Testis (tissue), 2 donors: ENCODE measurements at regions not wholly inside any gene's neighbourhood (a gene's known extent, or its start where the extent isn't known, plus 50 kb on each side); places are given as distances from the start of the nearest gene placed in this dataset.

ENCODE experiments used
- DNase-seq: peaks from one replicate; pipeline ENCODE4 v3.0.0-alpha.2; 2019
- H3K27ac ChIP-seq, 2 donors: fragments of 200-600 bp; sonication (generic); one replicate each; pipeline ENCODE4 v1.5.1; 2019
- H3K27me3 ChIP-seq: fragments of 200-600 bp; sonication (generic); one replicate; pipeline ENCODE4 v1.5.1; 2019
- H3K36me3 ChIP-seq: fragments of 200-600 bp; sonication (generic); one replicate; pipeline ENCODE4 v1.5.1; 2017; ENCODE audit warnings: low read depth; ENCODE audit errors: missing control alignments
- H3K4me1 ChIP-seq: fragments of 200-600 bp; sonication (generic); one replicate; pipeline ENCODE4 v1.5.1; 2019
- H3K4me3 ChIP-seq, 2 donors: fragments of 200-600 bp; sonication (generic); one replicate each; pipeline ENCODE4 v1.5.1; 2017 to 2019
- H3K9me3 ChIP-seq: fragments of 200-600 bp; sonication (generic); one replicate; pipeline ENCODE4 v1.5.1; 2017
- CTCF ChIP-seq, 3 experiments: fragments of 450-650 bp in 2 of 3; fragments of 200-600 bp in 1 of 3; sonication (generic) in 1 of 3; IDR thresholded peaks; one replicate each; pipeline ENCODE4 v1.5.1; 2016 to 2019; ENCODE audit warnings: antibody characterized with exemption in 3 of 3, mild to moderate bottlenecking in 2 of 3, moderate library complexity in 1 of 3
- POLR2A ChIP-seq: fragments of 450-650 bp; IDR thresholded peaks from one replicate; pipeline ENCODE4 v1.6.1; 2017; ENCODE audit warnings: antibody characterized with exemption, mild to moderate bottlenecking, moderate library complexity
- WGBS, 2 donors: methylation state at CpG; one replicate each; pipeline ENCODE4 v1.1.5; 2018; 5-methylcytosine and 5-hydroxymethylcytosine counted together
- intact Hi-C: fragments of 100-400 bp; cut with DNase I; formaldehyde crosslinking; loops from one replicate; pipeline ENCODE4 v1.15.1; 2023; ENCODE audit warnings: low total_unique reads

- H3K4me1 ChIP-seq: no peaks in the 10 kb centered on the region
- H3K27me3 ChIP-seq: no peaks in the 10 kb centered on the region
- no peak for DNase-seq
- TF ChIP-seq CTCF (IDR thresholded peaks at IDR 0.05) (no peak), POLR2A (no peak)
- no peak overlapping the region for H3K27ac ChIP-seq
- H3K4me3 ChIP-seq: no peak overlapping the region
- intact Hi-C loops: no loop called here
- H3K9me3 ChIP-seq: no peaks in the 10 kb centered on the region
- WGBS, 2 donors: 81 to 85% methylated on average over 2 of the region's 2 CpGs
- H3K36me3 ChIP-seq: no peaks in the 10 kb centered on the region
Measured at GRCh38 chr3:18134386-18135059, 290.6 kb downstream of the SATB1 start.

- TF ChIP-seq CTCF (IDR thresholded peaks at IDR 0.05): no peak
- no peak for TF ChIP-seq POLR2A
- no peak overlapping the region for H3K4me3 ChIP-seq
- H3K36me3 ChIP-seq: no peaks in the 10 kb centered on the region
- H3K27ac ChIP-seq: no peak overlapping the region
- no peaks in the 10 kb centered on the region for H3K4me1 ChIP-seq
- DNase-seq: no peak
- intact Hi-C loops: no loop called here
- no peaks in the 10 kb centered on the region for H3K9me3 ChIP-seq
- H3K27me3 ChIP-seq: no peaks in the 10 kb centered on the region
Measured at GRCh38 chr3:18132991-18133390, 292.1 kb downstream of the SATB1 start.

- H3K4me3 ChIP-seq: no peak overlapping the region
- WGBS, 2 donors: 83 to 86% methylated on average over 11 of the region's 11 CpGs
- no peaks in the 10 kb centered on the region for H3K9me3 ChIP-seq
- H3K27me3 ChIP-seq: no peaks in the 10 kb centered on the region
- TF ChIP-seq CTCF (IDR thresholded peaks at IDR 0.05) (no peak), POLR2A (no peak)
- no peaks in the 10 kb centered on the region for H3K36me3 ChIP-seq
- intact Hi-C loops: no loop called here
- no peak for DNase-seq
- H3K4me1 ChIP-seq: no peaks in the 10 kb centered on the region
- no peak overlapping the region for H3K27ac ChIP-seq
Measured at GRCh38 chr3:18127859-18128681, 297.1 kb downstream of the SATB1 start.

GRCh38 chr3:18127174-18127858 lies 297.8 kb downstream of the SATB1 start:
- Histone ChIP-seq H3K9me3 (no peaks in the 10 kb centered on the region), H3K4me1 (no peaks in the 10 kb centered on the region), H3K27ac (no peak overlapping the region), H3K36me3 (no peaks in the 10 kb centered on the region), H3K4me3 (no peak overlapping the region), H3K27me3 (no peaks in the 10 kb centered on the region)
- TF ChIP-seq CTCF (IDR thresholded peaks at IDR 0.05) (no peak), POLR2A (no peak)
- WGBS, 2 donors: 63 to 84% methylated on average over 3 of the region's 3 CpGs
- intact Hi-C loops: no loop called here
- no peak for DNase-seq
